Choroid plexus epithelial cell (primary cell): ENCODE measurements at regions not wholly inside any gene's neighbourhood (a gene's known extent, or its start where the extent isn't known, plus 50 kb on each side); places are given as distances from the start of the nearest gene placed in this dataset.

Experiments used
- DNase-seq: peaks from one replicate; pipeline ENCODE4 v3.0.0-alpha.2; 2010; ENCODE audit warnings: low read depth
- H3K4me3 ChIP-seq: 2 replicates; pipeline ENCODE4 v1.5.1; 2011; ENCODE audit warnings: low read depth, mild to moderate bottlenecking, control low read depth, low read length, moderate library complexity
- TF ChIP-seq, protein P1 (sequence below): conservative IDR thresholded peaks from 2 replicates; pipeline ENCODE4 v1.5.1; 2011; ENCODE audit warnings: low read depth, mild to moderate bottlenecking, control low read depth, inconsistent platforms, low read length, moderate library complexity

DNA sequence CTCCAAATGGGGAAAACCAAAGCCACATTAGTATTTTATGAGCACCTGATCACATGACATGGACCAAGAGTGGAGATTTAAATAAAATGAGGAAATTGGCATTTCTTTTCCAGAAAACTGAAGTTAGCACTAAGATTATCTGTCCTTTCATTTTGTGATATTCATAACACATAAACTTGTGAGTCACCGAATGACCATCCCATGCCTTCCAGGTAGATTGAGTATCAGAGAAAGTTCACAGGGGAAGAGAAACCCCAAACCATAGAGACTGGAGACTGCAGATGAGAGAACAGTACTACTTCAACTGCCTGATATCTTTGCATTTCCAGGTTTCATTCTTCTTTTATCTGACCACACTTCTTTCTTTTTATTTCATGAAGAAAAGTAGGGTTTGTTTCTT lies 176.3 kb upstream of the LRP1B start:
- TF ChIP-seq, protein P1, sequence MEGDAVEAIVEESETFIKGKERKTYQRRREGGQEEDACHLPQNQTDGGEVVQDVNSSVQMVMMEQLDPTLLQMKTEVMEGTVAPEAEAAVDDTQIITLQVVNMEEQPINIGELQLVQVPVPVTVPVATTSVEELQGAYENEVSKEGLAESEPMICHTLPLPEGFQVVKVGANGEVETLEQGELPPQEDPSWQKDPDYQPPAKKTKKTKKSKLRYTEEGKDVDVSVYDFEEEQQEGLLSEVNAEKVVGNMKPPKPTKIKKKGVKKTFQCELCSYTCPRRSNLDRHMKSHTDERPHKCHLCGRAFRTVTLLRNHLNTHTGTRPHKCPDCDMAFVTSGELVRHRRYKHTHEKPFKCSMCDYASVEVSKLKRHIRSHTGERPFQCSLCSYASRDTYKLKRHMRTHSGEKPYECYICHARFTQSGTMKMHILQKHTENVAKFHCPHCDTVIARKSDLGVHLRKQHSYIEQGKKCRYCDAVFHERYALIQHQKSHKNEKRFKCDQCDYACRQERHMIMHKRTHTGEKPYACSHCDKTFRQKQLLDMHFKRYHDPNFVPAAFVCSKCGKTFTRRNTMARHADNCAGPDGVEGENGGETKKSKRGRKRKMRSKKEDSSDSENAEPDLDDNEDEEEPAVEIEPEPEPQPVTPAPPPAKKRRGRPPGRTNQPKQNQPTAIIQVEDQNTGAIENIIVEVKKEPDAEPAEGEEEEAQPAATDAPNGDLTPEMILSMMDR, result no peak
- no peak overlapping the region for H3K4me3 ChIP-seq
- DNase-seq, result no peak

GRCh38 chr2:142306131-142306530 lies 175.3 kb upstream of the LRP1B start:
- TF ChIP-seq, protein P1, result no peak
- DNase-seq, result peak; percentile 67
- no peak overlapping the region for H3K4me3 ChIP-seq

- DNase-seq, result peak; percentile 32
- TF ChIP-seq, protein P1, result no peak
- H3K4me3 ChIP-seq, result no peak overlapping the region
Observed at GRCh38 chr2:142300517-142300916, 169.7 kb upstream of the LRP1B start.

- TF ChIP-seq, protein P1, result no peak
- no peak overlapping the region for H3K4me3 ChIP-seq
- no peak for DNase-seq
Observed at GRCh38 chr2:142299021-142299420, 168.2 kb upstream of the LRP1B start.

DNA sequence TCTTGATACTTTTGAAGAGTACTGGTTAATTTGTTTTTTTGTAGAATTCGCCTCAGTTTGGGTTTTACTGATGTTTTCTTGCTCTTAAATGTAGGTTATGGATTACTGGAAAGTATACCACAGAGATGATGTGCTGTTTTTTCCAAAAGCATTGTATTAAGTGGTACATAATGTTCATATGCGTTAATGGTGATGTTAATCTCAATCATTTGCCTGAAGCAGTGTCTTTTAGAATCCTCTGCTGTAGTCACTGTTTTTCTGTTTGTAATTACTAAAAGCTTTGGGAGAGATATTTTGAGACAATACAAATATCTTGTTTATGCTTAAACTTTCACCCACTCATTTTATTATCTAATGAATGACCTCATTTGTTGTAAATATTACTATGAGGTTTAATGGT lies 163.4 kb upstream of the LRP1B start:
- TF ChIP-seq, protein P1, result no peak
- no peak for DNase-seq
- no peak overlapping the region for H3K4me3 ChIP-seq

DNA sequence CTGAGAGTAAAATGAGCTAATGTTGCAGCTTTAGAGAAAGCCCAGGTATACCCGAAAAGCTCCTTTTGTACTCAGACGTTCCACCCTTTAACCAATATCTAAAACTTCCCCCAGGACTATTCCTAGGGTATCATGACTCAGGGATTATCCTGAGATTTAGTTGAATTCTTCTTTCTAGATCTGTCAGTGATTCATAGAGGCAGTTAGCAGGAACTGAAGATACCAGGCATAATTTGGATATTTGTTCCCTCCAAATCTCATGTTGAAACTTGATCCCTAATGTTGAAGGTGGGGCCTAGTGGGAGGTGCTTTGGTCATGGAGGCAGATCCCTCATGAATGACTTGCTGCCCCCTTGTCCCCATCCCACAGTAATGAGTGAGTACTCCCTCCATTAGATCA lies 161.2 kb upstream of the LRP1B start:
- no peak overlapping the region for H3K4me3 ChIP-seq
- TF ChIP-seq, protein P1, result no peak
- peak; percentile 45 for DNase-seq

DNA sequence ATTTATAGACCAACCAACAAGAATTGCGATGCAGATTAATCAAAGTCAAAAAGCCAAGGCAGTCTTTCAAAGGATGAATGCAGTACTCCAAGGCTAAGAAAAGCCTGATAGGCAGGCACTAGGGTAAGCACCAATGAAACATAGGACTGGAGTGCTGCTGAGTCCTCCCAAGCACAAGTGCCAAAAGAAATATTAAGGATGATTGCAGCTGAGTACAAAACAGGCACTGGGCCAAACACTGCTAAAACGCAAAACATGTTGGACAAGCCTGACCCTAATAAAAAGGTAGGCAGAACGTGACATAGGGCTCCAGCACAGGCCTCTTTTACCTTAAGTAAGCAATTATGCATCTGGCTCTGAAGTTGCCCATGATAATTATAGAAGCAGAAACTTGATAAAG lies 160.1 kb upstream of the LRP1B start:
- peak; percentile 76 for DNase-seq

More for the DNA sequence above, 160.1 kb upstream of the LRP1B start:
- TF ChIP-seq, protein P1, result no peak
- H3K4me3 ChIP-seq, result no peak overlapping the region
